SK-N-SH (cell line): ENCODE measurements at regions not wholly inside any gene's neighbourhood (a gene's known extent, or its start where the extent isn't known, plus 50 kb on each side); places are given as distances from the start of the nearest gene placed in this dataset.

ENCODE experiments used
- MAX ChIP-seq: IDR thresholded peaks from 2 replicates; pipeline ENCODE4 v1.4.0; 2012; ENCODE audit warnings: low read depth
- POLR2AphosphoS5 ChIP-seq: IDR thresholded peaks from 2 replicates; pipeline ENCODE4 v1.6.1; 2012; ENCODE audit warnings: low read depth, low read length
- YY1 ChIP-seq: IDR thresholded peaks from 2 replicates; pipeline ENCODE4 v1.4.0; 2012; ENCODE audit warnings: low read depth, mild to moderate bottlenecking
- TF ChIP-seq, protein P1 (sequence below): fragments of 200-600 bp; sonication (generic); IDR thresholded peaks from 2 replicates; pipeline ENCODE4 v1.6.1; 2017; ENCODE audit warnings: antibody characterized with exemption, mild to moderate bottlenecking, moderate library complexity

GRCh38 chr4:7126981-7127380 lies 59.1 kb upstream of the GRPEL1 start:
- no peak for TF ChIP-seq YY1
- TF ChIP-seq, protein P1, sequence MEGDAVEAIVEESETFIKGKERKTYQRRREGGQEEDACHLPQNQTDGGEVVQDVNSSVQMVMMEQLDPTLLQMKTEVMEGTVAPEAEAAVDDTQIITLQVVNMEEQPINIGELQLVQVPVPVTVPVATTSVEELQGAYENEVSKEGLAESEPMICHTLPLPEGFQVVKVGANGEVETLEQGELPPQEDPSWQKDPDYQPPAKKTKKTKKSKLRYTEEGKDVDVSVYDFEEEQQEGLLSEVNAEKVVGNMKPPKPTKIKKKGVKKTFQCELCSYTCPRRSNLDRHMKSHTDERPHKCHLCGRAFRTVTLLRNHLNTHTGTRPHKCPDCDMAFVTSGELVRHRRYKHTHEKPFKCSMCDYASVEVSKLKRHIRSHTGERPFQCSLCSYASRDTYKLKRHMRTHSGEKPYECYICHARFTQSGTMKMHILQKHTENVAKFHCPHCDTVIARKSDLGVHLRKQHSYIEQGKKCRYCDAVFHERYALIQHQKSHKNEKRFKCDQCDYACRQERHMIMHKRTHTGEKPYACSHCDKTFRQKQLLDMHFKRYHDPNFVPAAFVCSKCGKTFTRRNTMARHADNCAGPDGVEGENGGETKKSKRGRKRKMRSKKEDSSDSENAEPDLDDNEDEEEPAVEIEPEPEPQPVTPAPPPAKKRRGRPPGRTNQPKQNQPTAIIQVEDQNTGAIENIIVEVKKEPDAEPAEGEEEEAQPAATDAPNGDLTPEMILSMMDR = no peak
- TF ChIP-seq POLR2AphosphoS5 = no peak
- no peak for TF ChIP-seq MAX
